ELR (cell line): ENCODE measurements at regions not wholly inside any gene's neighbourhood (a gene's known extent, or its start where the extent isn't known, plus 50 kb on each side); places are given as distances from the start of the nearest gene placed in this dataset.
A peak's percentile ranks its signal among the peaks of the same experiment; 100 is the strongest.

Experiments
- DNase-seq: peaks from one replicate; pipeline ENCODE4 v3.0.0-alpha.2; 2015; ENCODE audit warnings: low read depth

DNA sequence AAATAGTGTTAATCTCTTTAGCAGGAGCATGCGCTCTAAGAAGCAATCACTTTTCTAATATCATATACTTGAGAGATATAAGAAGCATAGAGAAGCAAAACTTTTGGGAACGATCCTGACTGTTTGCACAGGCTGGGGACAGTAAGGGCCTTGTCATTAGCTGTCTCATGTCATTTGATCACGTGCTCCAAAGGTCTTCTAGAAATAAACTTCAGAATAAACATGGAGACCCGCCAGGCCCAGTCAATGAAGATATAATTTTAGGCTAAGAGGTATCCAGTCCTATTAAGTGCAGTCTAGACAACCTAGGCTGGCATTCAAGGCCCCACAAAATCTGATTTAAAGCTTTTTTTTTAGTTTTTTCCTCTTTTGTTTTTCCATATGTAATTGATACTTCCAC, 111.0 kb upstream of the APC start:
- no peak for DNase-seq

DNA sequence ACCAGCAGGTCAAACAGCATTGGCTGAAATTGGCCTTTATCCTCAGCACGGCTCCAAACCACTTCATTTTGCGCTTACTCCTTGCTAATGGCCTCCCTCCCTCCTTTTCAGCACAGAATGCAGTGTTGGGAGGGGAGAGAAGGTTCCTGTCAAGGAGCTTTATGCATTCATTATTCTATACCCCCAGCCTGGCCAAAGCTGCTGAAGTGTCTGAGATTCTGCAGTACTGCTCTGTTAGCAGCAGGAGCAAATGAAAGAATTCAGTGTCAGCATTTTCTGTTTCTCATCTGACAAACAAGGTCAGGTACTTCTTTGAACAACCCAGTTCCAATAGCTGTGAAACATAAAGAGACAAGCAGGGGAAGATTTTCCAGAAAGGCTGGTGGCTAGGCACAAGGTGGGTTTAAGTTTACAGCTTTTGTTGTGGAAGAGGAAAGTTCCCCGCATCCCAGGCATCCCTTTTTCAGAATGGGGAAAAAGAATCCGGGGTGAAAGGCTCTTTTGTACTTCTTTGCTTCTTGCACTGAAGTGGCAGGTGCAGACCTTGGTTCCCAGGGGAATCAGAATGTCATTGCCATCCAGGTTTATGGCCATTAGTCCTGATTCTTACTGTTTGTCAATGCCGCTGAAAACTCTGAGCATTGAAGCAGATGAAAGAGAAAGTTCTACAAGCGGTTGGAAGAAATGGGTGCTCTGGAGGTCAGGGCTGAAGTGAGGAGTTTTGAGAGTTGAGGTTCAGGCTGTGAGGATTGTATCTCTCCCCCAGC, 109.3 kb upstream of the APC start:
- DNase-seq, result no peak

DNA sequence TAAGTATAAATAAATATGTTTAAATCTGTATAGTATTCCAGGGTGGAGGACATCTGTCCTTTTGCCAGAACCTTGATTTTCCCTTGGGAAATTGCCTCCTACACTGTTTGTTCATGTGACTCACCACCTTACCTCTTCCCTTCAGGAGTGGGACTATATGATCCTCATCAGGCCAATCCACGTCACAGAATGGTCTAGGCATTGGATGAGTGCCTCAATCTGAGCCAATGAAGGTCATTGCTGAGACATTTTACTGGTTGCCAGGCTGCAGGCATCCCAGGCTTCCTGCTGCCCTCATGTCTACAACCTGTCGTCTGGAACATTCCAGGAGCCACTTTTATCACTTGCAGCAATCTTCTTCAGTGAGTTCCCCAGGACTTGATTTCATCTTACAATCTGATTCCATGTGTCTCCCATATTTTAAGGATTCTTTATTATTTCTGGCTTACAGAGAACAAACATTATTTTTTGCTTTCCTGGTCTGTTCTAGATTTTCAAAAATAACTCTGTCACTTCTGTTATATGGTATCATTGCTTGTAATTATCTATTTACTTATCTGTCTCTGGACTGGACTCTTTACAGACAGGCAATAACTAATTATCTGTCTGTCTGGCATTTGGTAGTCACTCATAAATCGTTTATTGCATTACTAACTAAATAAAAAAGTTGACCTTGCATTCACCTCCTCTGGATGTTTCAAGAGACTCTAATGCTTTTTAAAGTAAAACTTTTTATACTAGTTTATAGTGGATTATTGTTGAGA, 107.3 kb upstream of the APC start:
- no peak for DNase-seq

DNA sequence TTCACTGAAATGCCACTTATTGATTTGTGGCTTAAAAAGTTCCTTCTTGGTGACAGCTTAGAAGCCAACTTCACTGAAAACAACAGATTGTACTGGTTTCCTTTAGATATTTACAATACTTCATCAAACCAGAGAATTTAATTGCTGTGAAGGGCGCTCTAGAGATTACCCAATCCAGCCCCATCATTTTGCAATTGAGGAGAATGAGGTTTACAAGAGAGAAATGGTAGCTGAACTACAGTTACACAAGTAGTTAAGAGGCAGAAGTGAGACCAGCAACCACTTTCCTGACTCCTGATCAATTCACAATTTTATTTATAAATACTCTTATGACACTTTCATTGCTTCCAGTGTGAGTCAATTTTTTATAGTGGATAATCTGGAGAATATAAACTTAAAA, 103.5 kb upstream of the APC start:
- DNase-seq, result no peak

DNA sequence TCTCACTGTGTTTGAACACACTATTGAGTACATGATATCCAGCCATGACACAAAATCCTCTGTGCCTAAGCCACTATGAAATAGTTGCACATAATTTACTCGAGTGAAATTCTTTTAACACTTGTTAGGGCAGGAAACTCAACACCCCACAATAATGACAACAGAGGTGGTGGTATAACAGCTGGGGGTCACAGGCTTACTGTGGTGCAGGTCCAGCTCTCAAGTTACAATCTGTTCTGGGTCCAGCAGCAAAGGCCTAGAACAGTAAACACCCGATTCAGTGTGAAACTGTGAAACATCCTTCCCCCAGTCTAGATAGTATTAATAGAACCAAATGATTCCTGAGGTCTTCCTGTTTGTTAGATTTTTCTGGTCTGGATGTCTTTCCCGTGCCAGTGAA, 102.9 kb upstream of the APC start:
- DNase-seq, result no peak

DNA sequence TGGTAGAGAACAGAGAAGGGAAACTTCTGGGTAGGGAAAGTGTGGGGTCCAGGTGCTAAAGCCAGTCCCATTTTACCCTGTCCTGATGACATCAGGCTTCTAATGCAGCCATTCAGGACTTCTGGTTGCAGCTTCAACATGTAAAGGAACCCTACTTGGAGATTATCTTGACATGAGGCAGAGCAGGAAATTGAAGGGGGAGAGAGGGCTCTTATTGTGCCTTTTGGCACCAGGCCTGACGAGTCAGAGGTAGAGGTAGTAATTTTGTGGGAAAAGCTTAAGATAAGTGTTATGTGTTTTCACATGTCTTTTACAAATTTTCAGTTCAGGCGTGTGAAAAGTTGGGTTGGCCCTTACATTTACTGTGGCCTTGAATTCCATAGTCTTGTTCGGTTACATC, 102.4 kb upstream of the APC start:
- DNase-seq, result no peak

DNA sequence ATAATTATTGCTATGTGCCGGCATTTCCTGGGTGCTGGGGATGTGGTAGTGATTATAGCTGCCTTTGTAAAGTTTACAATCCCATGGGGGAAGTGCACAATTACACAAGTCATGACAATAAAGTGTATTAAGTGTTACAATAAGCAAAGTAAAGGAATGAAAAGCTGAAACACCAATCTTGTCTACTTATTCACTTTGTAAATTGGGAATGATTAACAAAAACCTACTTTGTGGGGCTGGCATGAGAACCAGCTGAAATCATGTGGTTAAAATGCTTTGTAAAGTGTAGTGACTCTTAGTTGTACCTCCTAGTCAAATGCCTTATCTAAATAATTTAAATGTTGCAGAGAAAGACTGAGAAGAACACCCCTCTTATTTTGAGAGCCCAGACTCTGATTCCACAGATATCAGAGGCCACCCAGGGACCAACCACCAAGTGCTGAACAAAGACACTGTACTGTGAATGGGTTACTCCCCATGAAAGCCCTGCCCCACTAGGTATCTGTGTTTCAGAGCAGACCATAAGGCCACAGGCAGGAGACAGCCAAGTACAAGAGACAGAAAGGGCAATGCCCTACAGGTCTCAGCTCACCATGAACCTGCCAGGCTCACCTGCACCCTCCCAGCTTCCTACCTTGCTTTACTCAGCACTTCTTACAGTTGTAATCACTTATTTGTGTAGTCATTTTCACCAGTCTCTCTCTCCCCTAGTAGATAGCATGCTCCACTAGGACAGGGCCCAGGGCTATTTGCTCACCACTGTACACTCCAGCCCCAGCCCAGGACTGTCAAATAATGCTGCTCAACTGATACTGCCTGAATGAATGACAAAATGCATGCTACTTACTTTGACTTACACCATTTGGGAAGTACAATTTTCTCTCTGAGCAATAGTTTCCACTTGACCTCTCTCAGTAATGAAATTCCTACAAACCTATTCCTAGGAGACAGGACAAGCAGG, 101.6 kb upstream of the APC start:
- no peak for DNase-seq

DNA sequence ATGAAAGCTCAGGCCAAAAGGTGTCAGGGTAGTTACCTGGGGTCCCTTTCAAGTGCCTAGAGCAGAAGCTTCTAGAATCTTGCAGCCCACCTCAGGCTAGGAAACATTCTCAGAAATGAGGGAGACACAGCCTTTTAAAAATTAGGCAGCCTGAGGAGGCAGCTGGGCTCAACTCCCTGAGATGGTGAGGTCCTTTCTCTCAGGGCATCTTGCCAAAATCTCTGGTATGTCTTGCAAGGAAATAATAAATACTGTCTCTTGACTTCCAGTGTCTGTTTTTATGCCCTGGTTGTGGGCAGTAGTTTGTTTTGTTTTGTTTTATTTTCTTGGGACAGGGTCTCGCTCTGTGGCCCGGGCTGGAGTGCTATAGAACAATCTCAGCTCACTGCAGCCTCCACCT, 100.9 kb upstream of the APC start:
- no peak for DNase-seq

DNA sequence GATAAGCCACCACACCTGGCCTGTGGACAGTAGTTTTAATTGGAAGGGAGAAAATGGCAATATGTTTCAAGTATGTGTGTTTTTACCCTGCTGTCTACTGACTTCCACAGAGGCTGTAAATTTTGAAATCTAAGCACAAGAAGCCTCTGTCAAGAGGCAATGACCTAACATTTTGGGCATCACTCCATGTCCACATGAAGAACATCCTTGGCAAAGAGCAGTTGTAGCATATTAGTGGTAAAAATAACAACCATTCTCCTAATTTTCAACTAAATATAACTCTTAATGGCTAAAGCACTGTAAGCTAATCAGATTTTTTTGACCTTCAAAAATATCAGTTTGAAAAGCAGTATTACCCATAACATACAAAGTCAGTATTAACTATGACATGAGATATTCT, 100.3 kb upstream of the APC start:
- DNase-seq, result no peak

DNA sequence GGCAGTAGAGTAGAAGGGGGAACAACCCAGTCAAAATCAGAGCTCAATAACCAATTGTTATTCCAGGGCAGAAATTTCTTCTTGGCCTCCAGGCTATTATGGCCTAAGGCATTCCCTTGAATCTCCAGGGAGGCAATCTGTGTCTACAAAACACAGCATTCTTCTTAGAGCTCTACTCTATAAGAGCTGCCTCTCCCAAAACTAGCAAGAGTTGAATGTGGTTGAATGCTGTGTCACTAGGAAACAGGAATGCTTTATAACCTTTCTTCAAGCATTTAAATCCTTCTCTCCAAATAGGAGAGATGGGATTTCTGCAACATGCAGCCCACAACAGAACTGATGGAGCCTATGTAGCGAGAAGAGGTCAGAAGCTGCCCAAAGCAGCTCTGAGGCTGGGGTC, 97.1 kb upstream of the APC start:
- no peak for DNase-seq

DNA sequence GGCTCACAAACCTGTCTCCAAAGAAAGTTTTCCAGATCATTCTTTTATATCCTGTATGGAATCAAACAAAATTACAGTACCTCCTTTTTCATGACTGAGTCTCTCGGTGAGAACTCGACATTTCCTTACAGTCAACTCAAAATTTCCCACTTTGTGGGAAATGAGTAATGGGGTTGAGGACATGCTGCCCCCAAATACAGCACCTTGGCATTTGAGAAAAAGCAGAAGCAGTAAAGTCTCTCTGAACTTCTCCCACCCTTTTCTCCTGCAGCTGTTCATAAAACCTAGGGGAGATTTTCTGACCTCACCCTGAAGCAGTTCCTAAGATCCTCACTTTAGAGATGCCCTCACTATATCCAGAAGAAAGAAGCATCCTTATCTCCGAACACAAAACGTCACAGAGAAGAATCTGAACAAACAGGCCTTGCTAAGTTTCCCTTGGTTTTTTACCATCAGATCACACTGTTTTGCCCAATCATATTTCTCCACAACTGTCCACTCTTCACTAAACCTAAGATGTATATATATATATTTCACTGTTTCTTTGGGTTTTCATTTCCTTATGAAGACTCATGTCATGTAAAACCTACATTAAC, 96.1 kb upstream of the APC start:
- no peak for DNase-seq

DNA sequence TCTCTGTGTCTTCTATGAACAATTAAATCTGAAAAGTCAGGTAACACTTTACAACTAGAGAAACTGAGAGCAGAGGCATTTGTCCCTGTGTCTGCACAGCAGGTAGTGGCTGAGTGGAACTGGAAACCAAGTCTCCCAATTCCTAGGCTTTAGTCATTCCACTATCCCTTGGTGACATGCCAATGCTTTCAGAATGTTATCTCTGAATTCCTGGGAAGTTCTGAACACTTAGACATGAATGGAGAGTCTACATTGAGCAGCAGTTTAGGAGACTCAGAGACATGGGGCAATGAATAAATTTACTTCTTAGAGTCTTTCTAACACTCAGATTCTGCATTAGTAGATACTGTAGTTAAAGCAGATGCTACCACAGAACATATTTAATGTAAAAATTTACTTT, 94.8 kb upstream of the APC start:
- no peak for DNase-seq

DNA sequence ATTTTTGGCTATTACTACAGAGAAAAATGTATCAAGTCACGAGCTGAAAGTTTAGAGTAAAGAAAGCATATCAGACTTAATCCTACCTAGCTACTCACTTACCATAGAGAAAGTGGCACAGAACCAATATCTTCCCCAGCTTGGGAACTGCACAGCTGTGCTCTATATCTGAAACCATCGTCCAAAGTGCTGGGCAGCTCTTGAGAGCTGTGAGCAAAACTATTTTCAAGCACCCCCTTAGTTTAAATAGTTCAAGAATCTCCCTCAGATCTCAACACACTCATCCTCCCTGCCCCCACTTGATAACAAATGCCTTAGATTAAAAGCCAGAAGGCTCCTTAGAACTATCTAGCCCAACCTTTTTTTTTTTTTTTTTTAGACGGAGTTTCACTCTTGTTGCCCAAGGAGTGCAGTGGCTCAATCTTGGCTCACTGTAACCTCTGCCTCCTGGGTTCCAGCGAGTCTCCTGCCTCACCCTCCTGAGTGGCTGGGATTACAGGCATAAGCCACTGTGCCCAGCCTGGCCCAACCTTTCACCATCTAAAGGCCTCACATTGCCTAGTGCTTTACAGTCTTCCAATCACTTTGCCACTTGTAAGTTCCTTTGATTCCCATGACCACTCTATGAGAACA, 94.2 kb upstream of the APC start:
- no peak for DNase-seq

DNA sequence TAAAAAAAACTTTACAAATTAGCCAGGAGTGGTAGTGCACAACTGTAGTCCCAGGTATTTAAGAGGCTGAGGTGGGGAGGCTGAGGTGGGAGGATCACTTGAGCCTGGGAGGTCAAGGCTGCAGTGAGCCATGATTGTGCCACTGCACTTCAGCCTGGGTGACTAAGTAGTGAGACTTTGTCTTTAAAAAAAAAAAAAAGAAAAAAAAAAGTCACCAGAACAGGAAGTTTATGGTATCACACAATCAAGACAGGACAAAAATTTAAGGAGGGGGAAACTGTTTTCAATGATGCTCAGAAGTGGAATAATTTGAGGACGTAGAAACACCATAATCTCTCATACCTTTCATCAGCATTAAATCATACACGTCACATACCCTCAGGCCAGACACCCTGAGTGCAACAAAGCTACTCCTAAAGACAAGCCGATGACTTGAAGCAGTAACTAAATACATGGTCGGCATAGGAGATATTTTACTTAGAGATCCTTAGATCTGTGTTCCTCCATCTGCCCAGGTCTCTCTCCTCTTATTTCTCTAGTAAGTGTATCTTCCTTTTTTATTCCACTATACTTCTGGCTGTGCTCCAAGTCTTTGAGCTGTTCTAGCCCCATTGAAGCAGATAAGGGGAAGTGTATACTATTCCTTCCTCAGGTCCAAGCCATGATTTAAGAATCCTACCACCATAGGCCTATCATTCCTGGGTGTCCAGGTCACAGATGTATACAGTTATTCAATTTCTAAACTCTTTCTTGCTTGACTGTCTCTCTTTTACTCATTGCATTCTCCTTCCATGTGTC, 91.3 kb upstream of the APC start:
- peak; percentile 3 for DNase-seq

DNA sequence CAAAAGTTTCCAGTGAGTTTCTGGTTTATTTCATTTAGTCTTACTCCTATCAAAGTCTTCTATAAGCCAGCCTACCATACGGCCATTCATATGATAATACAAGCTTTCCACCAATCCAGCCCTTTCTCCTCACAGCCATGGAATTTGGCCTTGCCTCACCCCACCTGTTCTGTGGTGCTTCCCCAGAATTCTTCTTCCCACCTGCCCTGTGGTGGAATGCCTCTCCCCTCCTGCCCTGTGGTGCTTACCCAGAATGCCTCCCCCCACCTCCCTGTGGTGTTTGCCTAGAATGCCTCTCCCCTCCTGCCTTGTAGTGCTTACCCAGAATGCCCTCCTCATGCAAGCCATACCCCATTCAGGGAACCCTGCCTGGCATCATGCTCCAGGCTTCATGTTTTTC, 90.3 kb upstream of the APC start:
- DNase-seq, result no peak

DNA sequence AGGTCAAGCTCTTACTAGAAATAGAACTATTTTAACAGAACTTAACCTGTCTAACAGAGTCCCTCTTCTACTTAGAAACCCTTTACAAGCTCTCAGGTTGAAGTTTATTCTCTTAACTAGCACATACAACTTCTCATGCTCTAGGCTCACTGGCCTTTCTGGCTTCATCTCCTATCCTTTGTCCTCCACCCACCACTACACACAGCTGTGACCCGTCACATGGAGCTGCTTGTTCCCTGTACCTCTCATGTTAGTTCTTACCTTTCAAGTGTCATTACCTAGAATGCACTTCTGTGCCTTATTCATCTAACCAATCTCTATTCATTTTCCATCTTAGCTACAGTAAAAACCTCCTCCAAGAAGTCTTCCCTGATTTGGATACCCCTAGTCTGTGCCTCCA, 89.4 kb upstream of the APC start:
- no peak for DNase-seq

DNA sequence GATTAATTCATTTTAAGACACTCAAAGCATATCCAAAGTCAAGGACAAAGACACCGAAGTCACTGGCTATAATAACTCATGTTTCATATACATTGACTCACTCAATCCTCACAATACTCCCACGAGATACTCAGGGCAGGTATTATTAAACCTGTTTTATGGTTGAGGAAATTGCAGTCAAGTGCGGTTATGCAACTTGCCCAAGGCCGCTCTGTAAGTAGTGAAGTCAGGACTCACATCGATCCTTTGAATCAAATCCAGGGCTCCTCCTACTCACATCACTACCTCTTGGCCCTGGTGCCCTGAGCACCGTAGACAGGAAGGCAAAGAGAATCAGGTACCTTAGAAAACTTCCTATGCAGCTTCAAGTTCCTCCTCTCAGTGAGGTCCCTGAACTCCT, 87.8 kb upstream of the APC start:
- DNase-seq, result no peak

DNA sequence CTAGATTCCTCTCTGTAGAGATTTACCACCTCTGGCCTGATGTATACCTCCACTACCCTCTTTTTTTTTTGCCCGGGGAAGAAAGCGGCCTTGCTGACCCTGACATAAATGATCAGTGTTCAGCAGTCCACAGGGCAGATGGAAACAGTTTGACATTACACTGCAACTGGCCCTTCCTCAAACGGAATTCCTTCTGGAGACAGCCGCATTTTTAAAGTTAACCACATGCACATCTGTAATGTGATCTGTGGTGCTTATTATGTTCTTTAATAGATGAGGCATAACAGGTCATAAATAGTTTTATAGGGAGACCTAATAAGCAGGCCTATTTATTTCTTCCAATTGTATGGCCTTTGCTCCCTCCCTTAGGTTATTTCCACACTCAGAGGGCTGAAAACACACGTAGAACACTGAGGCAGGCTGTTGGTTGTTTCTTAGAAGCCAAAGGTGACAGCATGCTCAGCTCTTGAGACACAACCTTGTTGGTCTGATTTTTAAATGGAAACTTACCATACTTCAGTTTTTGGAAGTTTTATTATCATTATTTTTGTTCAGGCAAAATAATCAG, 84.0 kb upstream of the APC start:
- no peak for DNase-seq

DNA sequence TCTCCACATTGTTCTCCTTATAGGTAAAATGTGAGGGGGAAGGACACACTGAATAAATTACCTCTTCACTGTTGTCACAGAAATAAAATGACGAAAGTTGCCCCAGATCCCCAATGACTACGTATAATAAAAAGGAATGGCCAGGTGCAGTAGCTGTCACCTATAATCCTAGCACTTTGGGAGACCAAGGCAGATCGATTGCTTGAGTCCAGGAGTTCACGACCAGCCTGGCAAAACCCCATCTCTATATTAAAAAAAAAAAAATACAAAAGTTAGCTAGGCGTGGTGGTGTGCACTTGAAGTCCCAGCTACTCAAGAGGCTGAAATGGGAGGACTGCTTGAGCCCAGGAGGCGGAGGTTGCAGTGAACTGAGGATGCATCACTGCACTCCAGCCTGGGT, 82.2 kb upstream of the APC start:
- no peak for DNase-seq

DNA sequence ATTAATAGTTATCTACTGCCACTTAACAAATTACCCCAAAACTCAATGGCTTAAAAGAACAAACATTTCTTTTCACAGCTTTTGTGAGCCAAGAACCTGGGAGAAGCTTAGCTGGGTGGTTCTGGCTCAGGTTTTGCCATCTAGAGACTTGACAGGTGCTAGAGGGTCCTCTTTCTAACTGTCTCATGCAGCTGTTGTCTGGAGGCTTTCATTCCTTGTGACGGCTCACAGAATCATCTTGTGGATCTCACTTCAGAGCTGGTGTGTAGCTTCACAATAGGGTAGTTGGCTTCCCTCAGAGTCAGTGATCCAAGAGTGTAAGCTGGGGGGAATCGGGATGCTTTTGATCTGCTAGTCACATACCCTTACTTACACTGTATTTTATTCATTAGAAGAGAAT, 81.2 kb upstream of the APC start:
- DNase-seq, result no peak

DNA sequence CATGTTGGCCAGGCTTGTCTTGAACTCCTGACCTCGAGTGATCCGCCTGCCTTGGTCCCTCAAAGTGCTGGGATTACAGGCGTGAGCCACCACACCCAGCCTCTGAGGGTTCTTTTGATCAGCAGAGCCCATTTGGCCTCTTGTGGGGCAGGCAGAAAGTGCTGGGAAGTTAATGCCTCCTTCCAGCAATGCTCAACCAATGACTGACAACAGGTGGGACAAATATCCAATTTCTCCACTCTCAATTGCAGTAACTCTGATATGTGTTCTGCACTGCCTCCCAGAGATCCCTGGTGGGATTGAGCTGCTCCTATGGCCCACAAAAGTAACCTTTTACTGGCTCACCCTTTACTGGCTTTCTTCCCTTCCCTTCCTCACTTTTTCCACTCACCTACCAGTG, 79.9 kb upstream of the APC start:
- DNase-seq, result no peak
